Naive thymus-derived CD4-positive, alpha-beta T cell (primary cell): ENCODE measurements at regions not wholly inside any gene's neighbourhood (a gene's known extent, or its start where the extent isn't known, plus 50 kb on each side); places are given as distances from the start of the nearest gene placed in this dataset.
"Not testable (repeated sequence)": the region's sequence is repeated elsewhere in the genome, so short reads cannot be mapped to it uniquely, and the experiment has no call there.

Experiments used
- ATAC-seq: fragments of 150-1000 bp; cut with Tn5 transposase; 2 replicates; pipeline ENCODE4 v1.10.0; 2021; ENCODE audit warnings: mild to moderate bottlenecking, moderate library complexity
- CTCF ChIA-PET: fragments of 350-600 bp; sonication (Branson Sonifier 250); formaldehyde crosslinking; loops from one replicate; lab custom pipeline; 2021; ENCODE audit warnings: antibody characterized with exemption; lab: Charles Lee
- POLR2A ChIA-PET: fragments of 350-600 bp; sonication (Branson Sonifier 250); formaldehyde crosslinking; loops from one replicate; lab custom pipeline; 2021; ENCODE audit warnings: antibody characterized with exemption, inconsistent platforms; lab: Charles Lee
- DNase-seq, 9 donors: peaks; one replicate each; pipeline versions ENCODE4 v3.0.0 to v3.0.0-alpha.2; 2020 to 2022; ENCODE audit warnings: mixed read lengths in 1 of 9
- H3K27ac ChIP-seq: one replicate; pipeline ENCODE4 v1.7.0; 2013; ENCODE audit warnings: mild to moderate bottlenecking, low read depth, low read length, moderate library complexity
- H3K27me3 ChIP-seq, 2 donors: one replicate each; pipeline ENCODE4 v1.7.0; 2013; ENCODE audit warnings: low read length in 2 of 2, mild to moderate bottlenecking in 2 of 2, moderate library complexity in 2 of 2; ENCODE audit not compliant: control insufficient read depth in 2 of 2, insufficient read depth in 2 of 2
- H3K36me3 ChIP-seq, 3 experiments: 1 replicate in 2 of 3; 2 replicates in 1 of 3; pipeline ENCODE4 v1.7.0; 2013; ENCODE audit warnings: low read length in 3 of 3, mild to moderate bottlenecking in 3 of 3, moderate library complexity in 1 of 3; ENCODE audit not compliant: insufficient read depth in 3 of 3, control insufficient read depth in 2 of 3
- H3K4me1 ChIP-seq, 2 donors: one replicate each; pipeline ENCODE4 v1.7.0; 2013; ENCODE audit warnings: low read length in 2 of 2, mild to moderate bottlenecking in 2 of 2, moderate library complexity in 1 of 2; ENCODE audit not compliant: control insufficient read depth in 2 of 2, insufficient read depth in 2 of 2
- H3K4me3 ChIP-seq: 2 replicates; pipeline ENCODE4 v1.7.0; 2013; ENCODE audit warnings: mild to moderate bottlenecking, low read length
- H3K9me3 ChIP-seq, 3 experiments: 1 replicate in 2 of 3; 2 replicates in 1 of 3; pipeline ENCODE4 v1.7.0; 2013; ENCODE audit warnings: low read length in 3 of 3; ENCODE audit not compliant: control insufficient read depth in 2 of 3
- H3K27ac Mint-ChIP-seq, 9 donors: one replicate each; pipeline ENCODE4 v1.8.0; 2020 to 2022; ENCODE audit warnings: mixed read lengths in 9 of 9, mild to moderate bottlenecking in 8 of 9, moderate library complexity in 5 of 9, inconsistent platforms in 2 of 9
- H3K27me3 Mint-ChIP-seq, 5 donors: one replicate each; pipeline ENCODE4 v1.8.0; 2021 to 2022; ENCODE audit warnings: mixed read lengths in 5 of 5, mild to moderate bottlenecking in 1 of 5
- H3K36me3 Mint-ChIP-seq, 5 donors: one replicate each; pipeline ENCODE4 v1.8.0; 2020 to 2022; ENCODE audit warnings: mixed read lengths in 5 of 5, mild to moderate bottlenecking in 3 of 5, inconsistent platforms in 1 of 5
- H3K4me1 Mint-ChIP-seq, 7 donors: one replicate each; pipeline ENCODE4 v1.8.0; 2020 to 2022; ENCODE audit warnings: mixed read lengths in 7 of 7, mild to moderate bottlenecking in 3 of 7, inconsistent platforms in 1 of 7
- H3K4me3 Mint-ChIP-seq, 10 donors: one replicate each; pipeline ENCODE4 v1.8.0; 2020 to 2022; ENCODE audit warnings: mild to moderate bottlenecking in 10 of 10, mixed read lengths in 10 of 10, moderate library complexity in 6 of 10, inconsistent platforms in 2 of 10
- H3K9me3 Mint-ChIP-seq, 11 donors: one replicate each; pipeline ENCODE4 v1.8.0; 2020 to 2022; ENCODE audit warnings: mixed read lengths in 11 of 11, mild to moderate bottlenecking in 4 of 11, inconsistent platforms in 1 of 11, moderate library complexity in 1 of 11
- intact Hi-C, 2 donors: fragments of 100-400 bp; cut with micrococcal nuclease; formaldehyde crosslinking; loops; one replicate each; pipeline ENCODE4 v1.15.1; 2023

- H3K4me1 Mint-ChIP-seq, H3K36me3 Mint-ChIP-seq, H3K27ac ChIP-seq, ATAC-seq, H3K27me3 ChIP-seq, H3K4me3 ChIP-seq, H3K4me3 Mint-ChIP-seq, POLR2A ChIA-PET, CTCF ChIA-PET, H3K27me3 Mint-ChIP-seq, intact Hi-C loops, H3K27ac Mint-ChIP-seq, H3K9me3 ChIP-seq, DNase-seq, H3K4me1 ChIP-seq, H3K36me3 ChIP-seq, H3K9me3 Mint-ChIP-seq: not testable (repeated sequence)
These were observed 110.8 kb downstream of the PJA1 start for GRCh38 chrX:69054497-69054896.

- no peaks in the 10 kb centered on the region for H3K27me3 ChIP-seq
- no peaks in the 10 kb centered on the region for H3K36me3 ChIP-seq
- no peaks in the 10 kb centered on the region for H3K4me1 ChIP-seq
- Mint-ChIP-seq H3K27me3 (no peaks in the 10 kb centered on the region), H3K9me3 (no peaks in the 10 kb centered on the region), H3K4me3 (no peak overlapping the region), H3K27ac (no peak overlapping the region), H3K4me1 (no peaks in the 10 kb centered on the region), H3K36me3 (no peaks in the 10 kb centered on the region)
- intact Hi-C loops: no loop called here
- no peaks in the 10 kb centered on the region for H3K9me3 ChIP-seq
- no peak overlapping the region for H3K27ac ChIP-seq
- ATAC-seq (no peak), DNase-seq (no peak)
- ChIA-PET CTCF (interaction anchor here (0.5 kb wide), 1 partner anchor 11 kb away, joined by 3 read pairs; no protein-coding TSS in a partner anchor), POLR2A (no interaction called here)
- H3K4me3 ChIP-seq: no peak overlapping the region
These were observed 113.4 kb downstream of the PJA1 start for GRCh38 chrX:69051901-69052300.

GRCh38 chrX:69050051-69050765, 115.0 kb downstream of the PJA1 start:
- Histone ChIP-seq H3K4me3 (no peak overlapping the region), H3K4me1 (no peaks in the 10 kb centered on the region), H3K27ac (no peak overlapping the region), H3K36me3 (no peaks in the 10 kb centered on the region), H3K9me3 (no peaks in the 10 kb centered on the region), H3K27me3 (no peaks in the 10 kb centered on the region)
- Mint-ChIP-seq H3K9me3 (peaks cover 0 to 4% (median 0%) of the 10 kb centered on the region in 11 donors), H3K4me3 (no peak overlapping the region), H3K4me1 (no peaks in the 10 kb centered on the region), H3K36me3 (no peaks in the 10 kb centered on the region), H3K27me3 (peaks cover 0 to 4% (median 0%) of the 10 kb centered on the region in 5 donors), H3K27ac (no peak overlapping the region)
- ATAC-seq: no peak
- POLR2A ChIA-PET: no interaction called here
- CTCF ChIA-PET: no interaction called here
- intact Hi-C loops: no loop called here
- DNase-seq: no peak

GRCh38 chrX:69046996-69047490, 118.2 kb downstream of the PJA1 start:
- Histone ChIP-seq H3K4me1 (no peaks in the 10 kb centered on the region), H3K36me3 (no peaks in the 10 kb centered on the region), H3K27ac (no peak overlapping the region), H3K4me3 (no peak overlapping the region), H3K9me3 (no peaks in the 10 kb centered on the region), H3K27me3 (no peaks in the 10 kb centered on the region)
- no peak for DNase-seq
- POLR2A ChIA-PET: no interaction called here
- ATAC-seq: no peak
- intact Hi-C loops: no loop called here
- CTCF ChIA-PET: no interaction called here
- Mint-ChIP-seq H3K36me3 (no peaks in the 10 kb centered on the region), H3K4me3 (no peak overlapping the region), H3K27me3 (peaks cover 0 to 4% (median 0%) of the 10 kb centered on the region in 5 donors), H3K4me1 (no peaks in the 10 kb centered on the region), H3K27ac (no peak overlapping the region), H3K9me3 (peaks cover 0 to 19% (median 0%) of the 10 kb centered on the region in 11 donors)

GRCh38 chrX:69045616-69046345, 119.5 kb downstream of the PJA1 start:
- intact Hi-C loops: no loop called here
- Histone ChIP-seq H3K4me3 (no peak overlapping the region), H3K9me3 (no peaks in the 10 kb centered on the region), H3K36me3 (no peaks in the 10 kb centered on the region), H3K4me1 (no peaks in the 10 kb centered on the region), H3K27me3 (no peaks in the 10 kb centered on the region), H3K27ac (no peak overlapping the region)
- Mint-ChIP-seq H3K27me3 (peaks cover 0 to 4% (median 0%) of the 10 kb centered on the region in 5 donors), H3K4me1 (no peaks in the 10 kb centered on the region), H3K36me3 (no peaks in the 10 kb centered on the region), H3K27ac (no peak overlapping the region), H3K9me3 (peaks cover 0 to 19% (median 0%) of the 10 kb centered on the region in 11 donors), H3K4me3 (no peak overlapping the region)
- ChIA-PET POLR2A (no interaction called here), CTCF (interaction anchor here (0.6 kb wide), 1 partner anchor 135 kb away, joined by 5 read pairs; no protein-coding TSS in a partner anchor)
- DNase-seq (no peak), ATAC-seq (no peak)

GRCh38 chrX:69038816-69039215, 126.4 kb downstream of the PJA1 start:
- Mint-ChIP-seq H3K9me3 (peaks cover 0 to 8% (median 0%) of the 10 kb centered on the region in 11 donors), H3K36me3 (no peaks in the 10 kb centered on the region), H3K4me1 (no peaks in the 10 kb centered on the region), H3K27me3 (peaks cover 0 to 3% (median 0%) of the 10 kb centered on the region in 5 donors), H3K4me3 (no peak overlapping the region), H3K27ac (no peak overlapping the region)
- ChIA-PET POLR2A (no interaction called here), CTCF (no interaction called here)
- intact Hi-C loops: no loop called here
- no peaks in the 10 kb centered on the region for H3K4me1 ChIP-seq
- no peaks in the 10 kb centered on the region for H3K36me3 ChIP-seq
- ATAC-seq (no peak), DNase-seq (no peak)
- H3K4me3 ChIP-seq: no peak overlapping the region
- H3K9me3 ChIP-seq: no peaks in the 10 kb centered on the region
- no peaks in the 10 kb centered on the region for H3K27me3 ChIP-seq
- H3K27ac ChIP-seq: no peak overlapping the region
